ENCODE measurements at regions not wholly inside any gene's neighbourhood (a gene's known extent, or its start where the extent isn't known, plus 50 kb on each side); places are given as distances from the start of the nearest gene placed in this dataset.

- Histone ChIP-seq H3K9me3 (ENCODE audit: control insufficient read depth, insufficient read depth, low read length) (peaks cover 14% of the 10 kb centered on the region; the same call in 1 of the 2 replicates), H3K4me1 (ENCODE audit: control insufficient read depth, insufficient read depth, low read length) (peaks cover 19% of the 10 kb centered on the region), H3K36me3 (ENCODE audit: control insufficient read depth, insufficient read depth, low read length) (no peaks in the 10 kb centered on the region), H3K27me3 (ENCODE audit: control insufficient read depth, insufficient read depth, low read length) (no peaks in the 10 kb centered on the region), H3K27ac (ENCODE audit: low read depth, low read length) (no peak overlapping the region), H3K9ac (ENCODE audit: low read depth, low read length) (no peak overlapping the region), H3K4me3 (ENCODE audit: low read depth, low read length) (no peak overlapping the region)
Measured at GRCh38 chr3:30260762-30261161, 345.6 kb upstream of the TGFBR2 start.

- Histone ChIP-seq H3K4me3 (ENCODE audit: low read depth, low read length) (no peak overlapping the region), H3K27me3 (ENCODE audit: control insufficient read depth, insufficient read depth, low read length) (no peaks in the 10 kb centered on the region), H3K4me1 (ENCODE audit: control insufficient read depth, insufficient read depth, low read length) (peaks cover 13% of the 10 kb centered on the region), H3K9ac (ENCODE audit: low read depth, low read length) (no peak overlapping the region), H3K36me3 (ENCODE audit: control insufficient read depth, insufficient read depth, low read length) (no peaks in the 10 kb centered on the region), H3K27ac (ENCODE audit: low read depth, low read length) (no peak overlapping the region), H3K9me3 (ENCODE audit: control insufficient read depth, insufficient read depth, low read length) (peaks cover 14% of the 10 kb centered on the region; the same call in 1 of the 2 replicates)
Measured at GRCh38 chr3:30263238-30263924, 343.0 kb upstream of the TGFBR2 start.

GRCh38 chr3:30263925-30264313 is 342.5 kb upstream of the TGFBR2 start:
- no peak overlapping the region for H3K9ac ChIP-seq (ENCODE audit: low read depth, low read length)
- no peaks in the 10 kb centered on the region for H3K36me3 ChIP-seq (ENCODE audit: control insufficient read depth, insufficient read depth, low read length)
- no peaks in the 10 kb centered on the region for H3K27me3 ChIP-seq (ENCODE audit: control insufficient read depth, insufficient read depth, low read length)
- H3K4me3 ChIP-seq (ENCODE audit: low read depth, low read length) = no peak overlapping the region
- H3K4me1 ChIP-seq (ENCODE audit: control insufficient read depth, insufficient read depth, low read length) = peaks cover 9% of the 10 kb centered on the region
- peaks cover 14% of the 10 kb centered on the region; the same call in 1 of the 2 replicates for H3K9me3 ChIP-seq (ENCODE audit: control insufficient read depth, insufficient read depth, low read length)
- no peak overlapping the region for H3K27ac ChIP-seq (ENCODE audit: low read depth, low read length)

GRCh38 chr3:30266524-30266923 is 339.9 kb upstream of the TGFBR2 start:
- Histone ChIP-seq H3K27ac (ENCODE audit: low read depth, low read length) (no peak overlapping the region), H3K4me1 (ENCODE audit: control insufficient read depth, insufficient read depth, low read length) (no peaks in the 10 kb centered on the region), H3K9ac (ENCODE audit: low read depth, low read length) (no peak overlapping the region), H3K36me3 (ENCODE audit: control insufficient read depth, insufficient read depth, low read length) (no peaks in the 10 kb centered on the region), H3K4me3 (ENCODE audit: low read depth, low read length) (no peak overlapping the region), H3K27me3 (ENCODE audit: control insufficient read depth, insufficient read depth, low read length) (no peaks in the 10 kb centered on the region), H3K9me3 (ENCODE audit: control insufficient read depth, insufficient read depth, low read length) (0 out of 2 replicates have a peak, but pooled peaks cover 3% of the 10 kb centered on the region)

GRCh38 chr3:30268288-30268687 is 338.1 kb upstream of the TGFBR2 start:
- Histone ChIP-seq H3K9ac (ENCODE audit: low read depth, low read length) (no peak overlapping the region), H3K4me1 (ENCODE audit: control insufficient read depth, insufficient read depth, low read length) (no peaks in the 10 kb centered on the region), H3K27ac (ENCODE audit: low read depth, low read length) (no peak overlapping the region), H3K27me3 (ENCODE audit: control insufficient read depth, insufficient read depth, low read length) (no peaks in the 10 kb centered on the region), H3K36me3 (ENCODE audit: control insufficient read depth, insufficient read depth, low read length) (no peaks in the 10 kb centered on the region), H3K9me3 (ENCODE audit: control insufficient read depth, insufficient read depth, low read length) (0 out of 2 replicates have a peak, but pooled peaks cover 3% of the 10 kb centered on the region), H3K4me3 (ENCODE audit: low read depth, low read length) (no peak overlapping the region)

GRCh38 chr3:30269751-30270445 is 336.5 kb upstream of the TGFBR2 start:
- Histone ChIP-seq H3K9me3 (ENCODE audit: control insufficient read depth, insufficient read depth, low read length) (no peaks in the 10 kb centered on the region), H3K27ac (ENCODE audit: low read depth, low read length) (no peak overlapping the region), H3K4me1 (ENCODE audit: control insufficient read depth, insufficient read depth, low read length) (no peaks in the 10 kb centered on the region), H3K27me3 (ENCODE audit: control insufficient read depth, insufficient read depth, low read length) (no peaks in the 10 kb centered on the region), H3K9ac (ENCODE audit: low read depth, low read length) (no peak overlapping the region), H3K4me3 (ENCODE audit: low read depth, low read length) (no peak overlapping the region), H3K36me3 (ENCODE audit: control insufficient read depth, insufficient read depth, low read length) (no peaks in the 10 kb centered on the region)

- Histone ChIP-seq H3K4me3 (ENCODE audit: low read depth, low read length) (no peak overlapping the region), H3K27me3 (ENCODE audit: control insufficient read depth, insufficient read depth, low read length) (no peaks in the 10 kb centered on the region)
Measured at GRCh38 chr3:30271781-30272180, 334.6 kb upstream of the TGFBR2 start.

GRCh38 chr3:30273304-30274072 is 332.9 kb upstream of the TGFBR2 start:
- no peaks in the 10 kb centered on the region for H3K36me3 ChIP-seq (ENCODE audit: control insufficient read depth, insufficient read depth, low read length)
- H3K27ac ChIP-seq (ENCODE audit: low read depth, low read length) = no peak overlapping the region
- H3K9me3 ChIP-seq (ENCODE audit: control insufficient read depth, insufficient read depth, low read length) = peaks cover 21% of the 10 kb centered on the region
- H3K9ac ChIP-seq (ENCODE audit: low read depth, low read length) = no peak overlapping the region
- H3K4me1 ChIP-seq (ENCODE audit: control insufficient read depth, insufficient read depth, low read length) = no peaks in the 10 kb centered on the region
- no peaks in the 10 kb centered on the region for H3K27me3 ChIP-seq (ENCODE audit: control insufficient read depth, insufficient read depth, low read length)
- no peak overlapping the region for H3K4me3 ChIP-seq (ENCODE audit: low read depth, low read length)

More at GRCh38 chr3:30271781-30272180, 334.6 kb upstream of the TGFBR2 start:
- Histone ChIP-seq H3K27ac (ENCODE audit: low read depth, low read length) (no peak overlapping the region), H3K4me1 (ENCODE audit: control insufficient read depth, insufficient read depth, low read length) (no peaks in the 10 kb centered on the region), H3K9ac (ENCODE audit: low read depth, low read length) (no peak overlapping the region), H3K36me3 (ENCODE audit: control insufficient read depth, insufficient read depth, low read length) (no peaks in the 10 kb centered on the region), H3K9me3 (ENCODE audit: control insufficient read depth, insufficient read depth, low read length) (peaks cover 9% of the 10 kb centered on the region)

GRCh38 chr3:30277494-30277893 is 328.9 kb upstream of the TGFBR2 start:
- Histone ChIP-seq H3K9me3 (ENCODE audit: control insufficient read depth, insufficient read depth, low read length) (peaks cover 25% of the 10 kb centered on the region), H3K36me3 (ENCODE audit: control insufficient read depth, insufficient read depth, low read length) (no peaks in the 10 kb centered on the region)

GRCh38 chr3:30281526-30281925 is 324.9 kb upstream of the TGFBR2 start:
- Histone ChIP-seq H3K27ac (ENCODE audit: low read depth, low read length) (no peak overlapping the region), H3K9ac (ENCODE audit: low read depth, low read length) (no peak overlapping the region), H3K4me1 (ENCODE audit: control insufficient read depth, insufficient read depth, low read length) (peaks cover 12% of the 10 kb centered on the region), H3K4me3 (ENCODE audit: low read depth, low read length) (no peak overlapping the region), H3K36me3 (ENCODE audit: control insufficient read depth, insufficient read depth, low read length) (no peaks in the 10 kb centered on the region), H3K27me3 (ENCODE audit: control insufficient read depth, insufficient read depth, low read length) (no peaks in the 10 kb centered on the region), H3K9me3 (ENCODE audit: control insufficient read depth, insufficient read depth, low read length) (peaks cover 19% of the 10 kb centered on the region)

More at GRCh38 chr3:30277494-30277893, 328.9 kb upstream of the TGFBR2 start:
- peaks cover 7% of the 10 kb centered on the region for H3K4me1 ChIP-seq (ENCODE audit: control insufficient read depth, insufficient read depth, low read length)
- H3K27me3 ChIP-seq (ENCODE audit: control insufficient read depth, insufficient read depth, low read length) = no peaks in the 10 kb centered on the region
- H3K9ac ChIP-seq (ENCODE audit: low read depth, low read length) = no peak overlapping the region
- H3K4me3 ChIP-seq (ENCODE audit: low read depth, low read length) = no peak overlapping the region
- H3K27ac ChIP-seq (ENCODE audit: low read depth, low read length) = no peak overlapping the region
